SU-DHL-6 (cell line): ENCODE measurements at regions not wholly inside any gene's neighbourhood (a gene's known extent, or its start where the extent isn't known, plus 50 kb on each side); places are given as distances from the start of the nearest gene placed in this dataset.

ENCODE experiments used
- EZH2phosphoT487 ChIP-seq: fragments of 200-600 bp; sonication (generic), shearing (Covaris generic); conservative IDR thresholded peaks from 2 replicates; pipeline ENCODE4 v1.6.1; 2018; ENCODE audit warnings: mild to moderate bottlenecking, antibody characterized with exemption, low read length, moderate library complexity, mixed read lengths
- TF ChIP-seq, protein P1 (sequence below): fragments of 200-600 bp; sonication (generic); IDR thresholded peaks from one replicate; pipeline ENCODE4 v1.5.1; 2017; ENCODE audit warnings: antibody characterized with exemption, mild to moderate bottlenecking, low read length, moderate library complexity; ENCODE audit not compliant: insufficient read depth, poor library complexity, severe bottlenecking

DNA sequence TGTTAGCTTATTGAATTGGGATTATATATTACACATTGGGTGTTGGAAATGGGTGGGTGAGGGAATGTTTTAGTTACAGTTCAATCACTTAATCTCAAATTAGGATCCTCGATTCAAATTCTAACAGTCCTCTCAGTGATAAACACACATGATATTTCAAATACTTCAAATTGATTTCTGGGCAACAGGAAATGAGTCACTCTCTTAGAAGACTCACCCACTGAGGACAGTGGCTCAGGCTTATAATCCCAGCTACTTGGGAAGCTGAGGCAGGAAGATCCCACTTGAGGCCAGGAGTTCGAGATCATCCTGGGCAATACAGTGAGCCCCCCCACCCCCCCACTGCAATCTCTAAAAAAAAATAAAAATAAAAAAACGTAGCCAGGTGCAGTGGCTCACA lies 435.3 kb downstream of the KLF12 start:
- TF ChIP-seq, protein P1, sequence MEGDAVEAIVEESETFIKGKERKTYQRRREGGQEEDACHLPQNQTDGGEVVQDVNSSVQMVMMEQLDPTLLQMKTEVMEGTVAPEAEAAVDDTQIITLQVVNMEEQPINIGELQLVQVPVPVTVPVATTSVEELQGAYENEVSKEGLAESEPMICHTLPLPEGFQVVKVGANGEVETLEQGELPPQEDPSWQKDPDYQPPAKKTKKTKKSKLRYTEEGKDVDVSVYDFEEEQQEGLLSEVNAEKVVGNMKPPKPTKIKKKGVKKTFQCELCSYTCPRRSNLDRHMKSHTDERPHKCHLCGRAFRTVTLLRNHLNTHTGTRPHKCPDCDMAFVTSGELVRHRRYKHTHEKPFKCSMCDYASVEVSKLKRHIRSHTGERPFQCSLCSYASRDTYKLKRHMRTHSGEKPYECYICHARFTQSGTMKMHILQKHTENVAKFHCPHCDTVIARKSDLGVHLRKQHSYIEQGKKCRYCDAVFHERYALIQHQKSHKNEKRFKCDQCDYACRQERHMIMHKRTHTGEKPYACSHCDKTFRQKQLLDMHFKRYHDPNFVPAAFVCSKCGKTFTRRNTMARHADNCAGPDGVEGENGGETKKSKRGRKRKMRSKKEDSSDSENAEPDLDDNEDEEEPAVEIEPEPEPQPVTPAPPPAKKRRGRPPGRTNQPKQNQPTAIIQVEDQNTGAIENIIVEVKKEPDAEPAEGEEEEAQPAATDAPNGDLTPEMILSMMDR, result no peak
- TF ChIP-seq EZH2phosphoT487, result no peak
